ENCODE measurements at regions not wholly inside any gene's neighbourhood (a gene's known extent, or its start where the extent isn't known, plus 50 kb on each side); places are given as distances from the start of the nearest gene placed in this dataset.

GRCh38 chr7:48760528-48761265 is 163.7 kb upstream of the CDC14C start:
- ATAC-seq = no peak
- in situ Hi-C loops (cut with HindIII; ENCODE audit: low pct_unique_long_range_greater_than_20kb, low sequenced_read_pairs) (no loop called here), intact Hi-C loops (cut with micrococcal nuclease; ENCODE audit: unreplicated experiment) (no loop called here)
- Histone ChIP-seq H3K36me3 (ENCODE audit: control insufficient read depth, insufficient read depth, low read length) (no peaks in the 10 kb centered on the region), H3K27ac (ENCODE audit: low read length) (no peak overlapping the region), H3K9me3 (ENCODE audit: control insufficient read depth, insufficient read depth, low read depth, low read length) (no peaks in the 10 kb centered on the region; the same call in 1 of the 2 replicates), H3K4me3 (ENCODE audit: low read depth in 2 of 2, low read length in 2 of 2) (no peak overlapping the region), H3K4me1 (ENCODE audit: control insufficient read depth, insufficient read depth, low read length) (no peaks in the 10 kb centered on the region), H3K27me3 (ENCODE audit: control insufficient read depth, insufficient read depth, low read length) (0 out of 2 replicates have a peak, but pooled peaks cover 4% of the 10 kb centered on the region)
- POLR2A ChIA-PET = no interaction called here
- no peak for TF ChIP-seq SIN3A (IDR thresholded peaks at IDR 0.05; ENCODE audit: borderline replicate concordance, insufficient read depth, low read depth, low read length)
- TF ChIP-seq POLR2AphosphoS5 (IDR thresholded peaks at IDR 0.05; ENCODE audit: low read depth, low read length) = no peak
- no peak for DNase-seq (ENCODE audit: low read depth, low spot score)
- CTCF ChIA-PET = no interaction called here
- no TSS peak for BruUV-seq (replicated peaks)

- Histone ChIP-seq H3K9me3 (ENCODE audit: control insufficient read depth, insufficient read depth, low read depth, low read length) (no peaks in the 10 kb centered on the region), H3K4me3 (ENCODE audit: low read depth in 2 of 2, low read length in 2 of 2) (no peak overlapping the region), H3K27me3 (ENCODE audit: control insufficient read depth, insufficient read depth, low read length) (no peaks in the 10 kb centered on the region), H3K36me3 (ENCODE audit: control insufficient read depth, insufficient read depth, low read length) (no peaks in the 10 kb centered on the region), H3K4me1 (ENCODE audit: control insufficient read depth, insufficient read depth, low read length) (no peaks in the 10 kb centered on the region), H3K27ac (ENCODE audit: low read length) (no peak overlapping the region)
- ATAC-seq (no peak), DNase-seq (ENCODE audit: low read depth, low spot score) (no peak)
- ChIA-PET CTCF (no interaction called here), POLR2A (no interaction called here)
- BruUV-seq (replicated peaks) = no TSS peak
- intact Hi-C loops (cut with micrococcal nuclease; ENCODE audit: unreplicated experiment) = no loop called here
- in situ Hi-C loops (cut with HindIII; ENCODE audit: low pct_unique_long_range_greater_than_20kb, low sequenced_read_pairs) = no loop called here
- TF ChIP-seq REST (IDR thresholded peaks at IDR 0.05; ENCODE audit: insufficient read depth in 1 of 2, low read depth in 2 of 2, low read length in 1 of 2) (no peak), POLR2AphosphoS5 (IDR thresholded peaks at IDR 0.05; ENCODE audit: low read depth, low read length) (no peak), CTCF (IDR thresholded peaks at IDR 0.05) (no peak), TCF7L2 (IDR thresholded peaks at IDR 0.05; ENCODE audit: low read depth, low read length) (no peak), SIN3A (IDR thresholded peaks at IDR 0.05; ENCODE audit: borderline replicate concordance, insufficient read depth, low read depth, low read length) (no peak)
These were observed 143.5 kb upstream of the CDC14C start for GRCh38 chr7:48780862-48781261.

- intact Hi-C loops (cut with micrococcal nuclease; ENCODE audit: unreplicated experiment) (no loop called here), in situ Hi-C loops (cut with HindIII; ENCODE audit: low pct_unique_long_range_greater_than_20kb, low sequenced_read_pairs) (no loop called here)
- no peak for ATAC-seq
- ChIA-PET CTCF (no interaction called here), POLR2A (no interaction called here)
- no peak for DNase-seq (ENCODE audit: low read depth, low spot score)
- H3K9me3 ChIP-seq (ENCODE audit: control insufficient read depth, insufficient read depth, low read depth, low read length) = no peaks in the 10 kb centered on the region
- H3K4me3 ChIP-seq (ENCODE audit: low read depth in 2 of 2, low read length in 2 of 2) = no peak overlapping the region
- no TSS peak for BruUV-seq (replicated peaks)
- no peaks in the 10 kb centered on the region for H3K36me3 ChIP-seq (ENCODE audit: control insufficient read depth, insufficient read depth, low read length)
- TF ChIP-seq TCF7L2 (IDR thresholded peaks at IDR 0.05; ENCODE audit: low read depth, low read length) (no peak), CTCF (IDR thresholded peaks at IDR 0.05) (no peak), REST (IDR thresholded peaks at IDR 0.05; ENCODE audit: insufficient read depth in 1 of 2, low read depth in 2 of 2, low read length in 1 of 2) (no peak), POLR2AphosphoS5 (IDR thresholded peaks at IDR 0.05; ENCODE audit: low read depth, low read length) (no peak), SIN3A (IDR thresholded peaks at IDR 0.05; ENCODE audit: borderline replicate concordance, insufficient read depth, low read depth, low read length) (no peak)
- H3K27ac ChIP-seq (ENCODE audit: low read length) = no peak overlapping the region
- no peaks in the 10 kb centered on the region for H3K4me1 ChIP-seq (ENCODE audit: control insufficient read depth, insufficient read depth, low read length)
- no peaks in the 10 kb centered on the region for H3K27me3 ChIP-seq (ENCODE audit: control insufficient read depth, insufficient read depth, low read length)
These were observed 142.6 kb upstream of the CDC14C start for GRCh38 chr7:48781752-48782151.

Measured in Panc1 (cell line).